ENCODE measurements at regions not wholly inside any gene's neighbourhood (a gene's known extent, or its start where the extent isn't known, plus 50 kb on each side); places are given as distances from the start of the nearest gene placed in this dataset.

GRCh38 chr3:76765511-76765910 is 274.4 kb upstream of the ROBO2 start:
- H3K9ac ChIP-seq (ENCODE audit: low read depth, low read length), result no peak overlapping the region
- H3K4me1 ChIP-seq (ENCODE audit: control insufficient read depth, insufficient read depth, low read length), result no peaks in the 10 kb centered on the region
- H3K9me3 ChIP-seq (replicated peaks; ENCODE audit: low read length), result peaks cover 5% of the 10 kb centered on the region
- no peak overlapping the region for H3K4me3 ChIP-seq (ENCODE audit: low read length)
- H3K36me3 ChIP-seq (ENCODE audit: insufficient read depth, low read length), result no peaks in the 10 kb centered on the region
- no peak overlapping the region for H3K4me2 ChIP-seq (ENCODE audit: low read length)
- H3K27me3 ChIP-seq (ENCODE audit: control insufficient read depth, insufficient read depth, low read length), result no peaks in the 10 kb centered on the region

- H3K27me3 ChIP-seq (ENCODE audit: control insufficient read depth, insufficient read depth, low read length), result no peaks in the 10 kb centered on the region
- H3K9me3 ChIP-seq (replicated peaks; ENCODE audit: low read length), result peaks cover 5% of the 10 kb centered on the region
- H3K9ac ChIP-seq (ENCODE audit: low read depth, low read length), result no peak overlapping the region
- no peak overlapping the region for H3K4me2 ChIP-seq (ENCODE audit: low read length)
- no peaks in the 10 kb centered on the region for H3K36me3 ChIP-seq (ENCODE audit: insufficient read depth, low read length)
- H3K4me1 ChIP-seq (ENCODE audit: control insufficient read depth, insufficient read depth, low read length), result no peaks in the 10 kb centered on the region
- no peak overlapping the region for H3K4me3 ChIP-seq (ENCODE audit: low read length)
Measured at GRCh38 chr3:76768912-76769311, 271.0 kb upstream of the ROBO2 start.

GRCh38 chr3:76776927-76777326 is 263.0 kb upstream of the ROBO2 start:
- Histone ChIP-seq H3K4me1 (ENCODE audit: control insufficient read depth, insufficient read depth, low read length) (no peaks in the 10 kb centered on the region), H3K4me3 (ENCODE audit: low read length) (no peak overlapping the region), H3K4me2 (ENCODE audit: low read length) (no peak overlapping the region), H3K9ac (ENCODE audit: low read depth, low read length) (no peak overlapping the region), H3K9me3 (replicated peaks; ENCODE audit: low read length) (no peaks in the 10 kb centered on the region), H3K36me3 (ENCODE audit: insufficient read depth, low read length) (no peaks in the 10 kb centered on the region), H3K27me3 (ENCODE audit: control insufficient read depth, insufficient read depth, low read length) (no peaks in the 10 kb centered on the region)

- Histone ChIP-seq H3K9me3 (replicated peaks; ENCODE audit: low read length) (peaks cover 11% of the 10 kb centered on the region), H3K4me3 (ENCODE audit: low read length) (no peak overlapping the region), H3K27me3 (ENCODE audit: control insufficient read depth, insufficient read depth, low read length) (no peaks in the 10 kb centered on the region), H3K4me2 (ENCODE audit: low read length) (no peak overlapping the region), H3K9ac (ENCODE audit: low read depth, low read length) (no peak overlapping the region), H3K4me1 (ENCODE audit: control insufficient read depth, insufficient read depth, low read length) (no peaks in the 10 kb centered on the region), H3K36me3 (ENCODE audit: insufficient read depth, low read length) (no peaks in the 10 kb centered on the region)
Measured at GRCh38 chr3:76788206-76788605, 251.7 kb upstream of the ROBO2 start.

- H3K36me3 ChIP-seq (ENCODE audit: insufficient read depth, low read length), result no peaks in the 10 kb centered on the region
- H3K9ac ChIP-seq (ENCODE audit: low read depth, low read length), result no peak overlapping the region
- H3K4me1 ChIP-seq (ENCODE audit: control insufficient read depth, insufficient read depth, low read length), result no peaks in the 10 kb centered on the region
- H3K4me2 ChIP-seq (ENCODE audit: low read length), result no peak overlapping the region
- H3K9me3 ChIP-seq (replicated peaks; ENCODE audit: low read length), result peaks cover 7% of the 10 kb centered on the region
- H3K27me3 ChIP-seq (ENCODE audit: control insufficient read depth, insufficient read depth, low read length), result no peaks in the 10 kb centered on the region
- H3K4me3 ChIP-seq (ENCODE audit: low read length), result no peak overlapping the region
Measured at GRCh38 chr3:76789237-76789636, 250.7 kb upstream of the ROBO2 start.

DNA sequence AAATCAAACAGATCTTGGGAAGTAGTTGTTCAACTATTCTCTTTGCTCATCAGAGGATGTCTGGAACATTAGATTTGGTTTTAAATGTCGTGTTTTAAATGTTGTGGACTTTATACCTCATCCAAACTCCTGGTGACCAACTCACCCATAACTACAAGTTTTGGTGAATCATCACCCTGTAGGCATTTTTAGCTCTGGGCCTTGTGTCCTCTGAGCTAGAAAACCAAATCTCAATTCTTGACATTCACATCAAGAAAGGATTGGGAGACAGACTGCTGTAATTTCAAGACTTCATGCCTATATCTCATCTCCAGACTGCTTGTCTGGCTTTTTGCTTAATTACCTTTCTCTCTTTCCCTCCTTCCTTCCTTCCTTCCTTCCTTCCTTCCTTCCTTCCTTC is 228.5 kb upstream of the ROBO2 start:
- Histone ChIP-seq H3K4me1 (ENCODE audit: control insufficient read depth, insufficient read depth, low read length) (no peaks in the 10 kb centered on the region), H3K4me3 (ENCODE audit: low read length) (no peak overlapping the region), H3K9ac (ENCODE audit: low read depth, low read length) (no peak overlapping the region), H3K27me3 (ENCODE audit: control insufficient read depth, insufficient read depth, low read length) (no peaks in the 10 kb centered on the region), H3K36me3 (ENCODE audit: insufficient read depth, low read length) (no peaks in the 10 kb centered on the region), H3K9me3 (replicated peaks; ENCODE audit: low read length) (peaks cover 3% of the 10 kb centered on the region), H3K4me2 (ENCODE audit: low read length) (no peak overlapping the region)

GRCh38 chr3:76812649-76813242 is 227.2 kb upstream of the ROBO2 start:
- no peak overlapping the region for H3K4me3 ChIP-seq (ENCODE audit: low read length)
- H3K9me3 ChIP-seq (replicated peaks; ENCODE audit: low read length), result peaks cover 3% of the 10 kb centered on the region

GRCh38 chr3:76815561-76815960 is 224.3 kb upstream of the ROBO2 start:
- no peak overlapping the region for H3K4me2 ChIP-seq (ENCODE audit: low read length)
- peaks cover 3% of the 10 kb centered on the region for H3K9me3 ChIP-seq (replicated peaks; ENCODE audit: low read length)
- no peaks in the 10 kb centered on the region for H3K36me3 ChIP-seq (ENCODE audit: insufficient read depth, low read length)
- H3K9ac ChIP-seq (ENCODE audit: low read depth, low read length), result no peak overlapping the region
- no peaks in the 10 kb centered on the region for H3K4me1 ChIP-seq (ENCODE audit: control insufficient read depth, insufficient read depth, low read length)
- H3K27me3 ChIP-seq (ENCODE audit: control insufficient read depth, insufficient read depth, low read length), result no peaks in the 10 kb centered on the region
- H3K4me3 ChIP-seq (ENCODE audit: low read length), result no peak overlapping the region

More at GRCh38 chr3:76812649-76813242, 227.2 kb upstream of the ROBO2 start:
- no peaks in the 10 kb centered on the region for H3K4me1 ChIP-seq (ENCODE audit: control insufficient read depth, insufficient read depth, low read length)
- H3K9ac ChIP-seq (ENCODE audit: low read depth, low read length), result no peak overlapping the region
- H3K27me3 ChIP-seq (ENCODE audit: control insufficient read depth, insufficient read depth, low read length), result no peaks in the 10 kb centered on the region
- no peaks in the 10 kb centered on the region for H3K36me3 ChIP-seq (ENCODE audit: insufficient read depth, low read length)
- H3K4me2 ChIP-seq (ENCODE audit: low read length), result no peak overlapping the region

GRCh38 chr3:76820481-76820880 is 219.4 kb upstream of the ROBO2 start:
- H3K36me3 ChIP-seq (ENCODE audit: insufficient read depth, low read length), result no peaks in the 10 kb centered on the region
- no peaks in the 10 kb centered on the region for H3K27me3 ChIP-seq (ENCODE audit: control insufficient read depth, insufficient read depth, low read length)
- H3K9me3 ChIP-seq (replicated peaks; ENCODE audit: low read length), result peaks cover 7% of the 10 kb centered on the region
- no peaks in the 10 kb centered on the region for H3K4me1 ChIP-seq (ENCODE audit: control insufficient read depth, insufficient read depth, low read length)
- no peak overlapping the region for H3K4me3 ChIP-seq (ENCODE audit: low read length)
- no peak overlapping the region for H3K4me2 ChIP-seq (ENCODE audit: low read length)
- no peak overlapping the region for H3K9ac ChIP-seq (ENCODE audit: low read depth, low read length)

DNA sequence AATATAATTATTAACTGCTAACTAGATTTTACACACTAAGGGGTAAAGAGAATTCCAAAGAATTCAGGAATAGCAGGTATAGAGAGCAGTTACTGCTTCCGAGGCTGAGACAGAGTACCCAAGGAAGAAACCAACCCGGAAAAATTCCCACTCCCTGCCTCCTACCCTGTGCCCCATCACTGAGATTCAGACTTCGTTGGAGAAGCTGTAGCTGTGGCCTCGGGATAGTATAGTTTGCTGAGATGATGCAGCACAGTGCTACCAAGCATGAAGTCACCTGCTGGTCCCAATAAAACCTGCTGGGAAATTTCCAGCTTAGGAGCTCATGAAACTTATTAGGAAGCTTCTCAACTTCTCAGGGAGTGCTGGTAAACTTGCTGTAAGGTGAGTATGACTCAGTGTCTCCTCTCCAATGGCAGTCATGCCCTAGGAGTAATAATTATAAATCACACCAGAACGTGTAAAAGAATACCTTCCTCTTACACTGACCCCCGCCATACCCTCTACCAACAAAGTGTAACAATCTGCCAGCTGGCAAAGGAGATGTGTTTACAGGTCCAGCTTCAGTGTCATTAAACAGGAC is 215.2 kb upstream of the ROBO2 start:
- H3K36me3 ChIP-seq (ENCODE audit: insufficient read depth, low read length), result no peaks in the 10 kb centered on the region
- peaks cover 4% of the 10 kb centered on the region for H3K9me3 ChIP-seq (replicated peaks; ENCODE audit: low read length)
- no peak overlapping the region for H3K9ac ChIP-seq (ENCODE audit: low read depth, low read length)
- H3K4me3 ChIP-seq (ENCODE audit: low read length), result no peak overlapping the region
- H3K27me3 ChIP-seq (ENCODE audit: control insufficient read depth, insufficient read depth, low read length), result no peaks in the 10 kb centered on the region
- H3K4me1 ChIP-seq (ENCODE audit: control insufficient read depth, insufficient read depth, low read length), result no peaks in the 10 kb centered on the region
- H3K4me2 ChIP-seq (ENCODE audit: low read length), result no peak overlapping the region

- Histone ChIP-seq H3K9ac (ENCODE audit: low read depth, low read length) (no peak overlapping the region), H3K4me1 (ENCODE audit: control insufficient read depth, insufficient read depth, low read length) (no peaks in the 10 kb centered on the region), H3K4me2 (ENCODE audit: low read length) (no peak overlapping the region), H3K9me3 (replicated peaks; ENCODE audit: low read length) (peaks cover 4% of the 10 kb centered on the region), H3K27me3 (ENCODE audit: control insufficient read depth, insufficient read depth, low read length) (no peaks in the 10 kb centered on the region), H3K36me3 (ENCODE audit: insufficient read depth, low read length) (no peaks in the 10 kb centered on the region), H3K4me3 (ENCODE audit: low read length) (no peak overlapping the region)
Measured at GRCh38 chr3:76826861-76827260, 213.0 kb upstream of the ROBO2 start.

GRCh38 chr3:76827701-76828226 is 212.1 kb upstream of the ROBO2 start:
- peaks cover 4% of the 10 kb centered on the region for H3K9me3 ChIP-seq (replicated peaks; ENCODE audit: low read length)
- H3K4me1 ChIP-seq (ENCODE audit: control insufficient read depth, insufficient read depth, low read length), result no peaks in the 10 kb centered on the region
- H3K9ac ChIP-seq (ENCODE audit: low read depth, low read length), result no peak overlapping the region
- no peak overlapping the region for H3K4me2 ChIP-seq (ENCODE audit: low read length)
- H3K27me3 ChIP-seq (ENCODE audit: control insufficient read depth, insufficient read depth, low read length), result no peaks in the 10 kb centered on the region
- H3K36me3 ChIP-seq (ENCODE audit: insufficient read depth, low read length), result no peaks in the 10 kb centered on the region
- no peak overlapping the region for H3K4me3 ChIP-seq (ENCODE audit: low read length)
